Activated CD4-positive, CD25-positive, alpha-beta regulatory T cell treated with anti-CD3 and anti-CD28 coated beads, Interleukin-2, amount 50 U/mL, for 24 hours (primary cell): ENCODE measurements at regions not wholly inside any gene's neighbourhood (a gene's known extent, or its start where the extent isn't known, plus 50 kb on each side); places are given as distances from the start of the nearest gene placed in this dataset.
"Not testable (repeated sequence)": the region's sequence is repeated elsewhere in the genome, so short reads cannot be mapped to it uniquely, and the experiment has no call there.

Experiments
- ATAC-seq, 2 donors: fragments of 150-1000 bp; cut with Tn5 transposase; one replicate each; pipeline ENCODE4 v1.10.0; 2021; ENCODE audit warnings: mild to moderate bottlenecking in 1 of 2, moderate library complexity in 1 of 2

DNA sequence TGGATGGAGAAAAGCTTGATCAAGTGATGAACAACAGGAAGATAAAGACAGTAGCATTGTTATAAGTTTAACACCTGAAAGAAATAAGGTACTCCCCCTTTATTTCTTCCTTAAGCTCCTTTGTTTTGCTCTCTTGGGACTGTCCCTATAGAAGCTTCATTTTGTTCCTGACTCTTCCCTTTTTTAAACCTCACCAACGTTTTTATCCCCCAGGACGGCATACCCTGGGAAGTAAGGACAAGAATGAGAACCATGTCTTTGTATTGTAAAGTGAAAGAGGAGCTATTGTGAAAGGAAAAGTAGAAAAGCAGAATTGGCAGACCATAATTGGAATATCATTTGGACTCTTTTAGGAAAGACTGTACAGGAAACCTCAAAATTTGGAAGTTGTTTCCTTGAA is 1368.6 kb upstream of the C9orf72 start:
- ATAC-seq = no peak

GRCh38 chr9:28942941-28943340 is 1369.7 kb upstream of the C9orf72 start:
- no peak for ATAC-seq

DNA sequence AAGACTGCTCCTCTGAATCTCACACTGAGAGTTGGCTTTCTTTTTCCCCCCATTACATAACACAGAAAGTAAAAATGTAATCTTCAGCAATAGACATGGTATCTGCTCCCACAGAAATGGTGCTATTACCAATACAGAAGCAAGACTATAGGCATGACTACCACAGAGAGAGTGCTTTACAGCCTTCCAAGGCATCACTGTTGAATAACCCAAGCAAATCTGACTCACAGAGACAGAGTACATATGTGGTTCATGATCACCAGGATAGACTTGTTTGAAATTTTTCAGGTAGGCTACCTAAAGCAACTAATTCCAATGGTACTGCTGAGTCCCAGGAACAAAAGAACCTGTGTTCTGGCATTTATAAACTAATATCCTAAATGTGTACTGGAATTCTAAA is 1373.4 kb upstream of the C9orf72 start:
- ATAC-seq = no peak

- no peak for ATAC-seq
Measured at GRCh38 chr9:28951945-28952344, 1378.7 kb upstream of the C9orf72 start.

GRCh38 chr9:28956116-28956880 is 1383.0 kb upstream of the C9orf72 start:
- no peak for ATAC-seq

DNA sequence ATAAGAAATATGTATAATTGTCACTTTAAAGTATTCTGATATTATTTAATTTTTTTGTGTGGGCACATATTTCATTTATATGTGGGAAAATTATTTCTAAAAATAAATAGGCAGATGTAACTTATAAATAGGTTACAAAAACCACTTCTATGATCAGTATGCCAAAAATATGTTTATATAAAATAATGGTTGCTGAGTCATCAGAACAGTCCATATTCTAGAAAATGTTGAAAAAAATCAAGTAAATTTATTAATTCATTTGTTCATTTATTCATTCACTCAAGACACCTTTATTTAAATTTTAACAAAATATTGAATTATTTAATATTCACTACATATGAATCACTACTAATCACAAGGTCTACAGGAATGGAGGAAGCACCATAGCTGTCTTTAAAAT is 1387.3 kb upstream of the C9orf72 start:
- ATAC-seq = no peak

- no peak for ATAC-seq
Measured at GRCh38 chr9:28961623-28962022, 1388.3 kb upstream of the C9orf72 start.

DNA sequence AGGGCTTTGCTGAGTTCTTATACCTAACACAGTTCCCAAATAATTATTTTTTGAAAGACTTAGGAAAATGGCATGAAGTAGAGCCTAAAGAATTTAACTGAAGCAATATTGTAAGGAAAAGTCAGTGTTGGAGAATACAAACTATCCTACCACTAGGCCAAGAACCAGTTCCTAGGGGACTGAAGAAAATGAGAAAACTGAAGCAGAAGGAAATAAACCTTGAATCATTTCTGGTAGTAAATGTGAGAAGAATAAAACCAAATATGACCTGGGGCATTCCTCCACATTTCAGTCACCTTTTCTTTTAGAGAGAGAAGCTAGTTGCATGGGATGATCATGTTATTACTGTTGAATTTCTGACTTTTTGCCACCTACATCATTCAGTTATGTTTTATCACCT is 1393.9 kb upstream of the C9orf72 start:
- no peak for ATAC-seq

- ATAC-seq = no peak
Measured at GRCh38 chr9:28970241-28970654, 1397.0 kb upstream of the C9orf72 start.

GRCh38 chr9:28971881-28972280 is 1398.6 kb upstream of the C9orf72 start:
- no peak for ATAC-seq

- no peak for ATAC-seq
Measured at GRCh38 chr9:28976250-28976649, 1403.0 kb upstream of the C9orf72 start.

- no peak for ATAC-seq
Measured at GRCh38 chr9:28976684-28977083, 1403.4 kb upstream of the C9orf72 start.

GRCh38 chr9:28981129-28981528 is 1407.8 kb upstream of the C9orf72 start:
- no peak for ATAC-seq

DNA sequence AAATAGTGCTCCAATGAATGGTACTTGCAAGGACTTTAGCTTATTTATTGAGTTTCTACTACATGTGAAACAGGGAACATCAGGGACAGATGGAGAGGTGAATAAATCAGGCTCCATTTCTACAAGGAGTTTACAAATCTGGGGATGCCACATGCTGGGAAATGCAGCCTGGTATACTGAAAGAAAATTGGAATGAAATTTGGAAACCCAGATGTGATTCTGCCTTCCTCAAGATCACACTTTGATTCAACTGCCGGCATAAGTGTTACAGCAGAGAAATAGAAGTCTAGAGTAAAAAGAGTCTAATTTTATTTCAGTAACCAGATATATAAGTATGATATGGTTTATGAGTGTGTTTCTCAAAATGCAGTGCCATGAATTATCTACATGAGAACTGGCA is 1408.4 kb upstream of the C9orf72 start:
- ATAC-seq = no peak

GRCh38 chr9:28984016-28984415 is 1410.7 kb upstream of the C9orf72 start:
- ATAC-seq = no peak

DNA sequence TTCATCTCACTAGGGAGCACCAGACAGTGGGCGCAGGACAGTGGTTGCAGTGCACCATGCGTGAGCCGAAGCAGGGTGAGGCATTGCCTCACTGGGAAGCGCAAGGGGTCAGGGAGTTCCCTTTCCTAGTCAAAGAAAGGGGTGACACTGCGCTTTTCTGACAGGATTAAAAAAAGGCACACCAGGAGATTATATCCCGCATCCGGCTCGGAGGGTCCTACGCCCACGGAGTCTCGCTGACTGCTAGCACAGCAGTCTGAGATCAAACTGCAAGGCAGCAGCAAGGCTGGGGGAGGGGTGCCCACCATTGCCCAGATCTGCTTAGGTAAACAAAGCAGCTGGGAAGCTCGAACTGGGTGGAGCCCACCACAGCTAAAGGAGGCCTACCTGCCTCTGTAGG is 1416.7 kb upstream of the C9orf72 start:
- not testable (repeated sequence) for ATAC-seq

DNA sequence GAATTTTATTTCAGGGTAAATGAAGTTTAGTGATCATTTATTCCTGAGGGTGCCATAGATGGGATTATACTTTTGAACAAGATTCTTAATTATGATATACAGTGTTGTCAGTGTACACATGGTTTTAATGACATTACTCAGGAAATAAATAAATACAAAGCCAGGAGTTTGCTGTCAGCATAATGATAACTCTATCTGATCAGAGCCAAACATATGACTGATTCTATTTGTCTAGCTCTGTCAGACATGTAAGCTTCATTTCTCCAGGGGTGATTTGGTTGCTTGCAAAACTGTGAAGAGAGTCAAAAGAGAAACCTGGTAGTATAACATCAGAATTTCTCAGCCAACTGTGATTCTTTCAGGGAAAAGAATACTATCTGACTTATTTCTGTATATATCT is 1425.8 kb upstream of the C9orf72 start:
- no peak for ATAC-seq

DNA sequence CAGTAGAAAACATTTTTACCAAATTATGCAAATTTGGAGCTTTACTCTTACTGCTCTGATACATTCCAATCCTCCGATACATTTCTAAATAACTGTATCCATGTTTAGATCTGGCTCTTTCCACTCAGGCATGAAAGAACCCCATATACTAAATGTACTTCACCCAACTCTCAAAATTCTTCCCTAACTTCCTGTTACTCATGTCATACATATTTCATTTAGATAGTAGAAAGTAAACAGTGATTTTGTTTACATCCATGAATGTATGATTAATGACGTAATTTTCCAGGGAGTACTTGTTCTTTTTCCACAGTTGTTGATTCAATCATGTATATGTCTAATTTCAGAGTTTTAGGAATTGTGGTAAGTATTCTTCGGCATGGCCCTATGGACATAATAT is 1426.5 kb upstream of the C9orf72 start:
- ATAC-seq = no peak

DNA sequence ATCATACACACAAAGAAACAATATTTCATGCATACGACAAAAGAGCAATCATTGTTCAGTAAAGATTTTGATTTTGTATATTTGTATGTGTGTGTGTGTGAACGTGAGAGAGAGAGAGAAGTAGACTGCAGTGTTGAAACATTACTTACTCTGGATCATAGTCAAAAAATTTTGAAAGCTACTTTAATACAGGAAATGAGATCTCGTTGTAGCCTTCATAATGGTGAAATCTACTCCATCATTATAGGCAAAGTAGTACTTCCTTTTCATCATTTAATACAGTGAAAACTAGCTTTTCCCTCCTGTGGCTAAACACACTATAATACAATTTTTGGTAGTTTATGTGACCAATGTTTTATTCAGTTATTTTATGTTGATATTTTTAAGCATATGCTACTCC is 1427.7 kb upstream of the C9orf72 start:
- no peak for ATAC-seq

GRCh38 chr9:29004988-29005387 is 1431.7 kb upstream of the C9orf72 start:
- ATAC-seq = no peak

DNA sequence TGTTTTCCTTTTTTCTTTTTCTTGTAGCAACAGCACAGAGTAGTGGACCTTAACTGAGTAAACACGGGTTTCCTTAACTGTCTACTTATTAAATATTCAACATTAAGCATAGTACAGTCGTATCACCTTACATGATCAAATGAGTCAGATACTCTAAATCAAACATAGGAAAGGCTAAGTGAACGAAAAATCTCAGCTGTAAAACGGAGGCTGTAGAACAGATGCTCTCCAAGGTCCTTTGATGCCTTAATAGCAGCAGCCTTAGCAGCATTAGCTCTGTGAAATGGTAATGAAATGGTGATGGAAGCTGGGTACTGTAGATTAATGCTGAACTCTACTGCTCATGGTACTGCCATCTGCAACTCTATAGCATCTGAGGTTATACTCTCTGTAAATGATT is 1433.3 kb upstream of the C9orf72 start:
- no peak for ATAC-seq

DNA sequence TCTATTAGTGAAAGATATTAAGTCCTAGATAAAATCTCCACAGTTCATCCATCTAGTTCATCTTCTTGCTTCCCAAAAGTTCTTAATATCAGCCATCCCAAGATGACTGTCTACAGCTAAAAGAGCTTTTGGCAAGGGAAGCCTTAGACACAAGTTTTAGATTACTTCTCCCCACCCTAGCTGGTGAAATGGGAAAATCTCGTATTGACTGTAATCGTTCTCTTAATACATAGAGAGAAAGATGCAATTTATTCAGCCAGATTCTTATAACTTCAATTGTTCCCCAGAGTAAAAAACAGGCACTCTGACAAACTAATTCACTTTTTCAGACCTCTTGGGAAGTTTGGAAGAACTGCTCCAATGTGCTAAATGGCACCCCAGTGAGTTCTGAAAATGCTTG is 1439.6 kb upstream of the C9orf72 start:
- ATAC-seq = no peak

GRCh38 chr9:29021632-29022031 is 1448.4 kb upstream of the C9orf72 start:
- ATAC-seq = no peak

GRCh38 chr9:29038332-29038731 is 1465.1 kb upstream of the C9orf72 start:
- ATAC-seq = no peak

GRCh38 chr9:29039258-29039657 is 1466.0 kb upstream of the C9orf72 start:
- ATAC-seq = no peak
